HFFc6 (cell line): ENCODE measurements at regions not wholly inside any gene's neighbourhood (a gene's known extent, or its start where the extent isn't known, plus 50 kb on each side); places are given as distances from the start of the nearest gene placed in this dataset.

ENCODE experiments used
- DNase-seq: peaks from one replicate; pipeline ENCODE4 v3.0.0-alpha.2; 2018
- H3K27ac Mint-ChIP-seq: 2 replicates; pipeline ENCODE4 v1.8.0; 2020; ENCODE audit warnings: mild to moderate bottlenecking, mixed read lengths
- H3K27me3 Mint-ChIP-seq: 2 replicates; pipeline ENCODE4 v1.8.0; 2021; ENCODE audit warnings: mild to moderate bottlenecking, moderate library complexity, mixed read lengths; ENCODE audit not compliant: insufficient read depth
- H3K36me3 Mint-ChIP-seq: 2 replicates; pipeline ENCODE4 v1.8.0; 2021; ENCODE audit warnings: low read depth, mixed read lengths
- H3K4me1 Mint-ChIP-seq: 2 replicates; pipeline ENCODE4 v1.8.0; 2020; ENCODE audit warnings: low read depth, mixed read lengths
- H3K4me3 Mint-ChIP-seq: 2 replicates; pipeline ENCODE4 v1.8.0; 2020; ENCODE audit warnings: mild to moderate bottlenecking, moderate library complexity, mixed read lengths
- H3K9me3 Mint-ChIP-seq: 2 replicates; pipeline ENCODE4 v1.8.0; 2020; ENCODE audit warnings: mild to moderate bottlenecking, mixed read lengths
- CTCF ChIP-seq: fragments of 200-600 bp; sonication (generic); IDR thresholded peaks from 2 replicates; pipeline ENCODE4 v1.5.0; 2021; ENCODE audit warnings: antibody characterized with exemption, mild to moderate bottlenecking

DNA sequence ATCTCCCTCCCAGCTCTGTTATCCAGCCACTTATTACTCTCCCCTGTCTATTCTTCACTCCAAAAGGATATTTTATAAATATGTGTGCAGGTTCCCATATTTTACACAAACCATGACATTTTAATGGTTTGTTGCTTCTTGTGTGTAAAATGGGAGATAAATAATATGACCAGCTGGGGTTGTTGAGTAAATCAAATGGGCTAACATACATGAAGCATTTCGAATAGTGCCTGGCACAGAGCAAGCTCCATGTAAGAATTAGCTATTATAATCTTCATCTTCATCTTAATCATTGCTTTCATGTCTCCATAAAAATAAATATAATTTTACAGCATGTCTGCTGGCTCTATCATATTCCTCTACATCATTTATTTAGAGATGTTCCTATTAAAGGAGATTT lies 283.1 kb downstream of the RAD51AP2 start:
- H3K9me3 Mint-ChIP-seq = peaks cover 34% of the 10 kb centered on the region
- no peak overlapping the region for H3K4me3 Mint-ChIP-seq
- no peak for DNase-seq
- no peak overlapping the region for H3K27ac Mint-ChIP-seq
- H3K27me3 Mint-ChIP-seq = no peaks in the 10 kb centered on the region
- TF ChIP-seq CTCF = no peak
- no peaks in the 10 kb centered on the region for H3K4me1 Mint-ChIP-seq
- H3K36me3 Mint-ChIP-seq = no peaks in the 10 kb centered on the region

GRCh38 chr2:17232776-17233556 lies 285.3 kb downstream of the RAD51AP2 start:
- H3K9me3 Mint-ChIP-seq = peaks cover 40% of the 10 kb centered on the region
- H3K27ac Mint-ChIP-seq = no peak overlapping the region
- TF ChIP-seq CTCF = no peak
- no peak for DNase-seq
- no peaks in the 10 kb centered on the region for H3K4me1 Mint-ChIP-seq
- H3K27me3 Mint-ChIP-seq = no peaks in the 10 kb centered on the region
- no peaks in the 10 kb centered on the region; the same call in 1 of the 2 replicates for H3K36me3 Mint-ChIP-seq
- H3K4me3 Mint-ChIP-seq = no peak overlapping the region

DNA sequence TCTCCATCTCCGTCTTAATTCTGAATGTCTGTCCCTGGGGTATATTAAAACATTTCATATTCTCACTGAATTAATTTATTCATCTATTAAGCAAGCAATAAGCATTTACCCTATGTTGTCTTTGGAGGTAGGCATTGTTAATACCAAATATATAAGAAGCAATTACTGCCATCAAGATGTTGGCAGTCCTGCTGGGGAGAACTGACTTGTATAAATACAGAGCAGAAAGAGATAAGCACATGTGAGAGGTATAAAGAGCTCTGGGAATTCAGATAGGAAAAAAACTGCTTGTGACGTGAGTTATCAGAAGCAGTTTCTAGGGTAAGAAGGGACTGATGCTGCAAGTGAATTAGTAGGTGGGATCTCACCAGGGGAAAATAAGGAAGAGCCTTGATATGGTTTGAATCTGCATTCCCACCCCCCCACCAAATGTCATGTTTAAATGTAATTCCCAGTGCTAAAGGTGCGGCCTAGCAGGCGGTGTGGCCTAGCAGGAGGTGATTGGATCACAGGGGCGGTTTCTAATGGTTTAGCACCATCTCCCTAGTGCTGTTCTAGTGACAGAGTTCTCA lies 286.8 kb downstream of the RAD51AP2 start:
- no peak for DNase-seq
- Mint-ChIP-seq H3K27me3 (no peaks in the 10 kb centered on the region), H3K36me3 (no peaks in the 10 kb centered on the region; the same call in 1 of the 2 replicates), H3K27ac (no peak overlapping the region), H3K9me3 (peaks cover 55% of the 10 kb centered on the region), H3K4me1 (no peaks in the 10 kb centered on the region), H3K4me3 (no peak overlapping the region)
- no peak for TF ChIP-seq CTCF

DNA sequence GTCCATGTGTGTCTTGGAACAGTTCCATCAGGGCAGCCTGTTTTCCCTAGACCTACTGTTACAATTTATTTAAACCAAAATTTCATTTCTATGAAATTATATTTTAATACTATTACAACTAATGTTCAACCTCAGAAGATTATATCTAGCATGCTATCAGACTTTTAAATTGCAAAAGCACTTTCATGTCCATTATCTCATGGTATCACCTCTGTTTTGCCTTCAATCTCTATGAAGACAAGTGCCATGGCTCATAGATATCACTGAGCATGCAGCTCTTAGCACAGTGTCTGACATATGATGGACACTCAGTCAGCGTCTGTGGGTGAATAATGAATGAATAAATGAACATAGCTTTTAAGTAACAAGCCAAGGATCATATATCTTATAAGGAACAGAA lies 288.8 kb downstream of the RAD51AP2 start:
- no peak overlapping the region for H3K27ac Mint-ChIP-seq
- peaks cover 63% of the 10 kb centered on the region for H3K9me3 Mint-ChIP-seq
- H3K4me1 Mint-ChIP-seq = no peaks in the 10 kb centered on the region
- no peak for TF ChIP-seq CTCF
- no peaks in the 10 kb centered on the region; the same call in 1 of the 2 replicates for H3K36me3 Mint-ChIP-seq
- DNase-seq = no peak
- no peak overlapping the region for H3K4me3 Mint-ChIP-seq
- H3K27me3 Mint-ChIP-seq = no peaks in the 10 kb centered on the region

GRCh38 chr2:17228461-17228860 lies 289.8 kb downstream of the RAD51AP2 start:
- H3K27me3 Mint-ChIP-seq = no peaks in the 10 kb centered on the region

More at GRCh38 chr2:17228461-17228860, 289.8 kb downstream of the RAD51AP2 start:
- Mint-ChIP-seq H3K4me1 (no peaks in the 10 kb centered on the region), H3K4me3 (no peak overlapping the region), H3K9me3 (peaks cover 59% of the 10 kb centered on the region), H3K36me3 (no peaks in the 10 kb centered on the region; the same call in 1 of the 2 replicates), H3K27ac (no peak overlapping the region)
- TF ChIP-seq CTCF = no peak
- DNase-seq = no peak
